HG03095 (cell line): ENCODE measurements at regions not wholly inside any gene's neighbourhood (a gene's known extent, or its start where the extent isn't known, plus 50 kb on each side); places are given as distances from the start of the nearest gene placed in this dataset.
A peak's percentile ranks its signal among the peaks of the same experiment; 100 is the strongest.
"Not testable (repeated sequence)": the region's sequence is repeated elsewhere in the genome, so short reads cannot be mapped to it uniquely, and the experiment has no call there.

Experiments
- ATAC-seq: cut with Tn5 transposase; IDR thresholded peaks from one replicate; pipeline ENCODE4 v1.9.1; 2021; ENCODE audit warnings: moderate library complexity; ENCODE audit not compliant: unreplicated experiment

GRCh38 chr10:27390681-27391080 lies 113.4 kb upstream of the RAB18 start:
- no peak for ATAC-seq

- ATAC-seq: no peak
These were observed 115.2 kb upstream of the RAB18 start for GRCh38 chr10:27388761-27389399.

- no peak for ATAC-seq
These were observed 120.2 kb upstream of the RAB18 start for GRCh38 chr10:27383595-27384542.

- no peak for ATAC-seq
These were observed 121.9 kb upstream of the RAB18 start for GRCh38 chr10:27382176-27382575.

GRCh38 chr10:27380929-27381358 lies 123.2 kb upstream of the RAB18 start:
- no peak for ATAC-seq

- not testable (repeated sequence) for ATAC-seq
These were observed 125.1 kb upstream of the RAB18 start for GRCh38 chr10:27379041-27379440.

- no peak for ATAC-seq
These were observed 130.4 kb upstream of the RAB18 start for GRCh38 chr10:27373566-27374160.

- ATAC-seq: no peak
These were observed 131.5 kb upstream of the ACBD5 start for GRCh38 chr10:27372095-27372494.

- ATAC-seq: not testable (repeated sequence)
These were observed 130.8 kb upstream of the ACBD5 start for GRCh38 chr10:27371375-27371774.

GRCh38 chr10:27369880-27370279 lies 129.3 kb upstream of the ACBD5 start:
- no peak for ATAC-seq

- no peak for ATAC-seq
These were observed 128.1 kb upstream of the ACBD5 start for GRCh38 chr10:27368706-27369105.

GRCh38 chr10:27366769-27367168 lies 126.2 kb upstream of the ACBD5 start:
- no peak for ATAC-seq

- no peak for ATAC-seq
These were observed 123.4 kb upstream of the ACBD5 start for GRCh38 chr10:27364028-27364427.

- peak; percentile 94 for ATAC-seq
These were observed 120.1 kb upstream of the ACBD5 start for GRCh38 chr10:27360581-27361172.

GRCh38 chr10:27359792-27360355 lies 119.3 kb upstream of the ACBD5 start:
- no peak for ATAC-seq

- ATAC-seq: no peak
These were observed 116.1 kb upstream of the ACBD5 start for GRCh38 chr10:27356738-27357137.

- no peak for ATAC-seq
These were observed 115.4 kb upstream of the ACBD5 start for GRCh38 chr10:27355918-27356573.

- peak; percentile 99 for ATAC-seq
These were observed 114.2 kb upstream of the ACBD5 start for GRCh38 chr10:27354643-27355270.

GRCh38 chr10:27354100-27354499 lies 113.5 kb upstream of the ACBD5 start:
- peak; percentile 9 for ATAC-seq

GRCh38 chr10:27349987-27350386 lies 109.4 kb upstream of the ACBD5 start:
- ATAC-seq: no peak
